ENCODE measurements at regions not wholly inside any gene's neighbourhood (a gene's known extent, or its start where the extent isn't known, plus 50 kb on each side); places are given as distances from the start of the nearest gene placed in this dataset.

- ATAC-seq (no peak), DNase-seq (ENCODE audit: missing footprints) (no peak)
- intact Hi-C loops (cut with DNase I): no loop called here
Observed at GRCh38 chr3:59563072-59563605, 513.3 kb upstream of the CFAP20DC start.

DNA sequence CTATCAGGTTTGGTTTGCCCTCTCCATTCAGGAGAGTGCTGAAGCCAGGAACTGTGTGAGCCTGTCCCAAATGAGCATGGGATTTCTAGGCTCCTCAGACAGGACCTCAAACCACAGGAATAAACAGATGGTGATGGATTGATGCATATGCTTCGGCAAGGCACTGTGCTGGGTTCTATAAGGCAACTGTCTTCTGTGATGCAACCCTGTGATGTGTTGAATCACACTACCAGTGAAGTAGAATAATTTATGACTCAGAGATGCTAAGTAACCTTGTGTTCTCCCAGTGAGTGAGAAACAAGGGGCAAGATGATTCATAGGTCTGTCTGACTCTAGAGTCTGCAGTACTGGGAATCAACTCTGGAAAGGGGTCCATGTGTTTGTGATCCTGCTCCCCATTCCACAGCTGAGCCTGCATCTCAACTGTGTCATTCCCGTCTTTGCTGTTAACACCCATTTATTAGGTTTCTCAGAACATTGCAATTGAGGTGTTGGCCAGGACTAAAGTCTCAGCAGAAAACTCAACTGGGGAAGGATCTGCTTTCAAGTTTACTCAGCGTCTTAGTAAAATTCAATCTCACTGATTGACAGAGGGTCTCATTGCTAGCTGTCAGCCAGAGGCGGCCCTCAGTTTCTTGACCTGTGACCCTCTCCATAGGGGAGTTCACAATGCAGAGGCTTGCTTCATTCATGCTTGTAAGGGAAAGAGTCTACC lies 510.1 kb upstream of the CFAP20DC start:
- intact Hi-C loops (cut with DNase I): no loop called here
- no peak for ATAC-seq
- no peak for DNase-seq (ENCODE audit: missing footprints)

GRCh38 chr3:59558906-59559720 lies 509.3 kb upstream of the CFAP20DC start:
- DNase-seq (ENCODE audit: missing footprints) (no peak), ATAC-seq (no peak)
- intact Hi-C loops (cut with DNase I): no loop called here

DNA sequence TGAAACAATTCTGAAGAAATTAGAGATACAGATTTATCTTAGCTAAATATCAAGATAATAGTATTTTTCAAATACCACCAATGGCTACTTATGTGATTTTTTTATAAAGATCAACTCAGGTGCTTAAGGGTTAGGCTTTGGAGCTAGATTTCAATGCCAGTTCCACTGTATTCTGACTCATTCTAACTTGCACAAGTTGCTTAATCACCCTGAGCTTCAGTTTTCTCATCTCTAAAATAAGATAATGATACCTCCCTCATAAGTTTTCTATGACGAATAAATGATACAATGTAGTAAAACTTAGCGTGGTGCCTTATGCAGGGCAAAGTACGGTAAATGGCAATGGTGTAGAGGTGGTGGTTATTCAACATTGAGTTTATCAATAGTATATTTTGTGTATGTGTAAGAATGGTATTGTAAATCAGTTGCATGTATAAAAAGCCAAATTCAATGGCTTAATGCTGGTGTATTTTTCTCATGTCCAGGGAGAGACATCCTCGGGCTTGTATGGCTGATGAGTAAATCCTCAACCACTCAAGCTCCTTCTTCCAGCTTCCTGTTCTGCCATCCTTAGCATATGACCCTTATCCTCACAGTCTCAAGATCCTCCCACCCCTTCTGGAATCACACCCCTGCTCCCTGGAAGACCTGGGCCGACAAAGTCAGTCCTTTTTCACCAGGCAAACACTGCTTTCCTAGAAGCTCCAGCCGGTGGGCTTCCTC lies 505.9 kb upstream of the CFAP20DC start:
- no peak for ATAC-seq
- intact Hi-C loops (cut with DNase I): no loop called here

DNA sequence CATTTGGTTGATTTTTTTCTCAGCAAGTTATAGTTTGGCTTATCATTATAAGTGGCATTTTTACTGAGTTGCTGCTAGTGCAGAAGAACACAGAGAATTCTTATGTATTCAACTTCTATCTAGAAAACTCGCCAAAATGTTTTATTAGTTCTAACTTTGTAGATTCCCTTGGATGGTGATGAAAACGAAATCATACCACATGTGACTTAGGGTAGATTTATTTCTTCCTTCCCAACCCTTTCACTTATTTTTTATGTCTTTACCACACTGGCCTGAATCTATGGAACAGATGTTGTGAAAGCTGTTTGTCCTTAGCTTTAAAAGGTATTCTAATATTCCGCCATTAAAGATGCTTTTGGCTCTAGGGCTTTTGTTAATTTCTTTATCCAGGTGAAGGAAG lies 503.3 kb upstream of the CFAP20DC start:
- DNase-seq (ENCODE audit: missing footprints) (no peak), ATAC-seq (no peak)
- intact Hi-C loops (cut with DNase I): no loop called here

More for the DNA sequence above, 505.9 kb upstream of the CFAP20DC start:
- no peak for DNase-seq (ENCODE audit: missing footprints)

GRCh38 chr3:59551834-59552233 lies 502.0 kb upstream of the CFAP20DC start:
- DNase-seq (ENCODE audit: missing footprints) (no peak), ATAC-seq (no peak)
- intact Hi-C loops (cut with DNase I): no loop called here

DNA sequence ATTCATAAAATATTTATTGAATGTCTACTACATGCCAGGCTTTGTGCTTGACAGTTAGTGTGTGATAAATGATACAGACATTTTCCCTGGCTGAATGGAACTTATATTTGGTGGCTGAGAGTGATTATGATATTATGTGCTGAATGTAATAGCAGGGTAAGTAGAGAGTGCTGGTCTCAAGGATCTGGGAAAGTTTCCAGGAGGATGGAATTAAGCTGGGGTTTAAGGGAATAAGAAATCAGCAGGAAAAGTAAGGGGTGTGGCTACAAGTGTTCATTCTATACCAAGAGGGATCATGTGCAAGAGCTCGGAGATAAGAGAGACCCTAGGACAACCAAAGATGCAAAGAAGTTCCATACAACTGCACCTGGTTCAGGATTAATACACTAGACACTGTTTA lies 500.1 kb upstream of the CFAP20DC start:
- intact Hi-C loops (cut with DNase I): loop anchor here (5.0 kb wide), 1 partner anchor 1607 kb away; no protein-coding TSS in a partner anchor
- DNase-seq (ENCODE audit: missing footprints) (no peak), ATAC-seq (no peak)

DNA sequence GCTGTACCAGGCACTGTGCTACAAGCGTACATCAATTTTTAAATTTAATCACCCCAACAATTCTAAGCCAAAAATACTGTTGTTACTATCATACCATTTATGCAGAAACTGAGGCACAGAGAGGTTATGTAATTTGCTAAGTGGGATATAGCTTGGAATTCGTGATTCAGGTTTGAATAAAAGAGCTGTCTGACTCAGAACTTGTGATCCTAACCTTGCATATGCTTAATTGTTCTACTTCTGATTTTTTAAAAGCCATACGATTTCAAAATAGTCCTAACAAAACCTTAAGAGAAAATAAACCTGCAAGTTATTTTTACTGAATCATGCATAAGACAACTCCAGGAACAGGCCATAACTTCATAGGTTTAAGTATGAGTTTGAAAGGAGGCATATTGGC lies 498.0 kb upstream of the CFAP20DC start:
- intact Hi-C loops (cut with DNase I): loop anchor here (5.0 kb wide), 1 partner anchor 1609 kb away; no protein-coding TSS in a partner anchor
- ATAC-seq (no peak), DNase-seq (ENCODE audit: missing footprints) (no peak)

- intact Hi-C loops (cut with DNase I): loop anchor here (5.0 kb wide), 1 partner anchor 1611 kb away; no protein-coding TSS in a partner anchor
- ATAC-seq: no peak
- no peak for DNase-seq (ENCODE audit: missing footprints)
Observed at GRCh38 chr3:59546522-59546921, 496.7 kb upstream of the CFAP20DC start.

- DNase-seq (ENCODE audit: missing footprints): no peak
- intact Hi-C loops (cut with DNase I): loop anchor here (5.0 kb wide), 1 partner anchor 1612 kb away; no protein-coding TSS in a partner anchor
- peak; percentile 56 for ATAC-seq
Observed at GRCh38 chr3:59545374-59545773, 495.5 kb upstream of the CFAP20DC start.

- no peak for DNase-seq (ENCODE audit: missing footprints)
- no peak for ATAC-seq
- intact Hi-C loops (cut with DNase I): no loop called here
Observed at GRCh38 chr3:59542276-59542675, 492.5 kb upstream of the CFAP20DC start.

- ATAC-seq: no peak
- intact Hi-C loops (cut with DNase I): no loop called here
- no peak for DNase-seq (ENCODE audit: missing footprints)
Observed at GRCh38 chr3:59540696-59541095, 490.9 kb upstream of the CFAP20DC start.

DNA sequence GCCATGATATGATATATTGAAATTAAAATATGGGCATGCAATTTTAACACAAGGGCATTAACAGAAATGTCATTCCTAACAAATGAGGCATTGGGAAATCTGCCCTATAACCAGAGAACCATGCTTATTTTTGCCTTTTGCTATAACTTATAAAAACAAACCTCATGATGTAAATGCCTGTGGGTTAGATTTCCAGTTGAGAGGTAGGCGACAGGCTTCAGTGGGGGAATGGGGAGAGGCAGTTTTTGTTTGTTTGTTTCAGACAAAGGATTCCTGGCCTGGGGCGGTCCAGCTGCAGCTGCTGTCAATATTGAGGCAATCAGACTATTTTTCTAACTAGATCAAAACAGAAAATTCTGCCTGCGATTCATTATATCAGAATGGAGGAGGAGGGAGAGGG lies 490.4 kb upstream of the CFAP20DC start:
- no peak for DNase-seq (ENCODE audit: missing footprints)
- intact Hi-C loops (cut with DNase I): no loop called here
- ATAC-seq: no peak

- ATAC-seq: no peak
- no peak for DNase-seq (ENCODE audit: missing footprints)
- intact Hi-C loops (cut with DNase I): loop anchor here (10.0 kb wide), 1 partner anchor 204 kb away; no protein-coding TSS in a partner anchor
Observed at GRCh38 chr3:59538753-59539432, 489.1 kb upstream of the CFAP20DC start.

DNA sequence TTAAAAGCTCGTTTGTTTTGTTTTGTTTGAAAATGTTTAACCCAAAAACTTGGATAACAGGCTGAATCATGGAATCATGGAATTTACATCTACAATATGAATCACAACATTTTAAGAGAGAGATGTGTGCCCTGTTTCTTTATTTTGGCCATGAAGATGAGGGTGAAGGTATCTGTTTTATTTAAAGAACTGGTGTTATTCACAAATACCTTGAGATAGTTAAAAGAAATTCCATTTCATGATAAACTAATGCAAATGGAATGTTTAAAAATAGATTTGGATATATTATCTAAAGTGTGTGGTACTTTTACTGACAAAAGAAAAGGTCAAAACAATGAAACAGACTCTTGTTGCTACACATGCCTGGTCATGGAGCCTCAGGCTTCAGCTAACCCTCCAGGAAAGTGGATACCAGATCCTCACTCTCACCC lies 486.0 kb upstream of the CFAP20DC start:
- no peak for ATAC-seq
- DNase-seq (ENCODE audit: missing footprints): no peak
- intact Hi-C loops (cut with DNase I): loop anchor here (10.0 kb wide), 1 partner anchor 201 kb away; no protein-coding TSS in a partner anchor

GRCh38 chr3:59531994-59532393 lies 482.2 kb upstream of the CFAP20DC start:
- DNase-seq (ENCODE audit: missing footprints): no peak
- ATAC-seq: no peak
- intact Hi-C loops (cut with DNase I): loop anchor here (10.0 kb wide), 1 partner anchor 197 kb away; no protein-coding TSS in a partner anchor

DNA sequence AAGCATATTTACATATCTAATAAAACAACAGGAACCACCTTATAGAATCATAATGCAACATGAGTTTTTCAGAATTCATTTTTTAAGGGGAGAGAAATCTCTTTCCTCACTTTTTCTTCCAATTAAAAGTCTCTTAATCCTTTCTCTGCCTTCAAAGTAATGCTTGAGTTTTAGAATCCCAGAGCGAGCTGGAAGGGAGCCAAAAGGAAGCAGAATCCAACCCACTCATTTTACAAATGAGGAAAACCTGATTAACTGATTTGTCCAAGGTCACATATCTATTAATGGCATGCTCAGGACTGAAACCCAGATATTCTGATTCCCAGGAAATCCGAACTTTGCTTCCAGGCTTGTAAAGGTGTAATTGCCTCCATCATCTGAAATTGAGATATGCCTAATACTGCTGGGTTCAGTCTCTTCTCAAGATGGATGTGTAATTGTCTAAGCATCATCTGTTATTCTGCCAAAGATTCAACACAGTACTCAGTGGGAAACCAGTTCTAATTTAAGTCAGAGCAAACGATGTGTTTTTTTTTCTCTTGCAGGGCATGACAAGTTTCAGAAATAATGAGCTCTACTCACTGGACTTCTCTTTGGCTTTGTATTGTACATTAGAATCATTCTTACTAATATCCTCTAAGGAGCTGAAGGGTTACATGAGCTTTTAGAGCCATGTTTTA lies 481.4 kb upstream of the CFAP20DC start:
- no peak for ATAC-seq
- intact Hi-C loops (cut with DNase I): loop anchor here (10.0 kb wide), 1 partner anchor 196 kb away; no protein-coding TSS in a partner anchor
- DNase-seq (ENCODE audit: missing footprints): no peak

- ATAC-seq: no peak
- DNase-seq (ENCODE audit: missing footprints): no peak
- intact Hi-C loops (cut with DNase I): no loop called here
Observed at GRCh38 chr3:59528251-59528650, 478.4 kb upstream of the CFAP20DC start.

All from Right ventricle myocardium inferior (tissue), 1 donor.